ENCODE measurements at regions not wholly inside any gene's neighbourhood (a gene's known extent, or its start where the extent isn't known, plus 50 kb on each side); places are given as distances from the start of the nearest gene placed in this dataset.

- TF ChIP-seq CTCF (IDR thresholded peaks at IDR 0.05): no peak
- TF ChIP-seq POLR2A (IDR thresholded peaks at IDR 0.05): no peak
These were observed 488.1 kb downstream of the EBF1 start for GRCh38 chr5:158611581-158611980.
